Liver (tissue), 8 donors: ENCODE measurements at regions not wholly inside any gene's neighbourhood (a gene's known extent, or its start where the extent isn't known, plus 50 kb on each side); places are given as distances from the start of the nearest gene placed in this dataset.

Experiments
- DNase-seq: peaks from one replicate; pipeline ENCODE4 v3.0.0-alpha.2; 2017; ENCODE audit warnings: low spot score
- H3K27ac ChIP-seq, 2 donors: one replicate each; pipeline ENCODE4 v1.7.0; 2013; ENCODE audit warnings: inconsistent platforms in 2 of 2, low read length in 2 of 2, control low read depth in 1 of 2, low read depth in 1 of 2, mild to moderate bottlenecking in 1 of 2
- H3K27me3 ChIP-seq, 4 donors: one replicate each; pipeline versions ENCODE4 v1.6.1 to v1.7.0; 2013; ENCODE audit warnings: low read length in 3 of 4, inconsistent platforms in 1 of 4, mild to moderate bottlenecking in 1 of 4, moderate library complexity in 1 of 4; ENCODE audit not compliant: control insufficient read depth in 4 of 4, insufficient read depth in 4 of 4
- H3K36me3 ChIP-seq, 4 donors: one replicate each; pipeline versions ENCODE4 v1.6.1 to v1.7.0; 2013; ENCODE audit warnings: low read length in 3 of 4, mild to moderate bottlenecking in 3 of 4, low read depth in 1 of 4, moderate library complexity in 1 of 4; ENCODE audit not compliant: control insufficient read depth in 4 of 4, insufficient read depth in 3 of 4
- H3K4me1 ChIP-seq, 4 donors: one replicate each; pipeline versions ENCODE4 v1.6.1 to v1.7.0; 2013; ENCODE audit warnings: low read length in 3 of 4, mild to moderate bottlenecking in 3 of 4, moderate library complexity in 1 of 4; ENCODE audit not compliant: control insufficient read depth in 4 of 4, insufficient read depth in 4 of 4
- H3K4me3 ChIP-seq, 3 donors: one replicate each; pipeline versions ENCODE4 v1.6.1 to v1.7.0; 2013; ENCODE audit warnings: low read length in 3 of 3, control low read depth in 1 of 3, low read depth in 1 of 3, mild to moderate bottlenecking in 1 of 3
- H3K9ac ChIP-seq, 2 donors: one replicate each; pipeline ENCODE4 v1.7.0; 2013; ENCODE audit warnings: low read length in 2 of 2, mild to moderate bottlenecking in 2 of 2, moderate library complexity in 2 of 2, control low read depth in 1 of 2, low read depth in 1 of 2
- H3K9me3 ChIP-seq, 4 donors: one replicate each; pipeline versions ENCODE4 v1.6.1 to v1.7.0; 2013; ENCODE audit warnings: low read length in 3 of 4; ENCODE audit not compliant: control insufficient read depth in 4 of 4
- EGR1 ChIP-seq, 2 donors: IDR thresholded peaks; 2 replicates each; pipeline ENCODE4 v1.6.1; 2016 to 2018; ENCODE audit warnings: antibody characterized with exemption in 2 of 2, low read depth in 2 of 2
- FOXA1 ChIP-seq: IDR thresholded peaks from 2 replicates; pipeline ENCODE4 v1.6.1; 2016; ENCODE audit warnings: antibody characterized with exemption
- FOXA2 ChIP-seq: IDR thresholded peaks from 2 replicates; pipeline ENCODE4 v1.6.1; 2016; ENCODE audit warnings: antibody characterized with exemption
- GABPA ChIP-seq, 2 donors: IDR thresholded peaks in 1 of 2; conservative IDR thresholded peaks in 1 of 2; 2 replicates each; pipeline ENCODE4 v1.6.1; 2016; ENCODE audit warnings: antibody characterized with exemption in 2 of 2, mild to moderate bottlenecking in 1 of 2, moderate library complexity in 1 of 2
- HNF4A ChIP-seq, 2 donors: conservative IDR thresholded peaks; 2 replicates each; pipeline ENCODE4 v1.6.1; 2016; ENCODE audit warnings: antibody characterized with exemption in 2 of 2, mild to moderate bottlenecking in 2 of 2
- HNF4G ChIP-seq: IDR thresholded peaks from 2 replicates; pipeline ENCODE4 v1.6.1; 2016; ENCODE audit warnings: antibody characterized with exemption
- JUND ChIP-seq, 2 donors: IDR thresholded peaks; 2 replicates each; pipeline ENCODE4 v1.6.1; 2016; ENCODE audit warnings: antibody characterized with exemption in 2 of 2
- NR2F2 ChIP-seq: IDR thresholded peaks from 2 replicates; pipeline ENCODE4 v1.6.1; 2016; ENCODE audit warnings: antibody characterized with exemption
- RAD21 ChIP-seq, 2 donors: IDR thresholded peaks; 2 replicates each; pipeline ENCODE4 v1.6.1; 2016; ENCODE audit warnings: antibody characterized with exemption in 2 of 2, mild to moderate bottlenecking in 2 of 2
- RXRA ChIP-seq, 2 donors: IDR thresholded peaks; 2 replicates each; pipeline ENCODE4 v1.6.1; 2017 to 2018; ENCODE audit warnings: antibody characterized with exemption in 2 of 2, mild to moderate bottlenecking in 1 of 2
- SP1 ChIP-seq: IDR thresholded peaks from 2 replicates; pipeline ENCODE4 v1.6.1; 2018; ENCODE audit warnings: antibody characterized with exemption, mild to moderate bottlenecking
- TAF1 ChIP-seq: conservative IDR thresholded peaks from 2 replicates; pipeline ENCODE4 v1.6.1; 2016; ENCODE audit warnings: antibody characterized with exemption, mild to moderate bottlenecking
- WGBS: extraction: QIAGEN DNeasy Blood & Tissue Kit; methylation state at CpG from one replicate; pipeline ENCODE4 v1.1.7; 2013; 5-methylcytosine and 5-hydroxymethylcytosine counted together
- TF ChIP-seq, protein P1 (sequence below): fragments of 150-350 bp; IDR thresholded peaks from 2 replicates; pipeline ENCODE4 v1.5.1; 2017; ENCODE audit warnings: improper control_type of control experiment, low read depth, low read length; ENCODE audit not compliant: missing input control
- TF ChIP-seq, protein P2 (sequence below): IDR thresholded peaks from 2 replicates; pipeline ENCODE4 v1.6.1; 2016; ENCODE audit warnings: antibody characterized with exemption
- TF ChIP-seq, protein P3 (sequence below): IDR thresholded peaks from 2 replicates; pipeline ENCODE4 v1.6.1; 2016; ENCODE audit warnings: antibody characterized with exemption, mild to moderate bottlenecking
- TF ChIP-seq, protein P4 (sequence below): IDR thresholded peaks from 2 replicates; pipeline ENCODE4 v1.6.1; 2016; ENCODE audit warnings: antibody characterized with exemption
- donor health status: healthy.
- donor health status: healthy.
- donor health status: healthy.
- donor health status: healthy.
- donor health status: healthy.

DNA sequence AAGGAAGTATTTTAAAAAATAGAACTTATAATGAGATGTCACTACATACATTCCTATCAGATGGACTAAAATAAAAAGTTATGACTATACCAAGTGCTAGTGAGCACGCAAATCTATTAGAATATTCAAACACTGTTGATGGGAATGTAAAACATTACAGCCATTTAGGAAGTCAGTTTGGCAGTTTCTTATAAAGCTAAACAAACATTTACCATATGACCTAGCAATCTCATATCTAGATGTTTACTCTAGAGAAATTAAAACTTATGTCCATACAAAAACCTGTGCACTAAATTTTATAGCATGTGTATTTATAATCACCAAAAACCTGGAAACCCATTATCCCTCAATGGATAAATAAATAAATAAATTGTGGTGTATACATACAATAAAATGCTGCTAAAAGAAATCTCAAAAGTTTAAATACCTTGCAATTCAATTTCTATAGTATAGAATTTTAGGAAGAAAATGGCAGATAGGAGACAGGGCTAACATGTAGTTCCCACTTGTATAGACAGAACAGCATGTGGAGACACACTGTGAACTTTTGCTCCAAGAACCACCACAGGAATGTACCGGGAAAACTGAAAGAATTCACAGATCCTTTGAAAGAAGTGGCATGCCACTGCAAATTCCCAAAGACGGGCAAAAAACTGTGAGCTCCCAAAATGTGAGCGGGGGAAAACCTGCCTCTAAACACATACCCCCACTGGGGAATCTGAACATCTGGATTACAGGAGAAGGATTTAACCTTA is 174.6 kb upstream of the SPEF2 start (continued):
- TF ChIP-seq, protein P1, sequence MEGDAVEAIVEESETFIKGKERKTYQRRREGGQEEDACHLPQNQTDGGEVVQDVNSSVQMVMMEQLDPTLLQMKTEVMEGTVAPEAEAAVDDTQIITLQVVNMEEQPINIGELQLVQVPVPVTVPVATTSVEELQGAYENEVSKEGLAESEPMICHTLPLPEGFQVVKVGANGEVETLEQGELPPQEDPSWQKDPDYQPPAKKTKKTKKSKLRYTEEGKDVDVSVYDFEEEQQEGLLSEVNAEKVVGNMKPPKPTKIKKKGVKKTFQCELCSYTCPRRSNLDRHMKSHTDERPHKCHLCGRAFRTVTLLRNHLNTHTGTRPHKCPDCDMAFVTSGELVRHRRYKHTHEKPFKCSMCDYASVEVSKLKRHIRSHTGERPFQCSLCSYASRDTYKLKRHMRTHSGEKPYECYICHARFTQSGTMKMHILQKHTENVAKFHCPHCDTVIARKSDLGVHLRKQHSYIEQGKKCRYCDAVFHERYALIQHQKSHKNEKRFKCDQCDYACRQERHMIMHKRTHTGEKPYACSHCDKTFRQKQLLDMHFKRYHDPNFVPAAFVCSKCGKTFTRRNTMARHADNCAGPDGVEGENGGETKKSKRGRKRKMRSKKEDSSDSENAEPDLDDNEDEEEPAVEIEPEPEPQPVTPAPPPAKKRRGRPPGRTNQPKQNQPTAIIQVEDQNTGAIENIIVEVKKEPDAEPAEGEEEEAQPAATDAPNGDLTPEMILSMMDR, result no peak
- TF ChIP-seq HNF4A (conservative IDR thresholded peaks at IDR 0.05) (no peak), EGR1 (IDR thresholded peaks at IDR 0.05; ENCODE audit: low read depth in 2 of 2) (no peak), RXRA (IDR thresholded peaks at IDR 0.05) (no peak), RAD21 (IDR thresholded peaks at IDR 0.05) (no peak), TAF1 (no peak), GABPA (IDR thresholded peaks at IDR 0.05 in 1 of 2, conservative IDR thresholded peaks at IDR 0.05 in 1 of 2) (no peak), JUND (IDR thresholded peaks at IDR 0.05) (no peak), SP1 (no peak), HNF4G (no peak), FOXA1 (no peak), FOXA2 (no peak)

DNA sequence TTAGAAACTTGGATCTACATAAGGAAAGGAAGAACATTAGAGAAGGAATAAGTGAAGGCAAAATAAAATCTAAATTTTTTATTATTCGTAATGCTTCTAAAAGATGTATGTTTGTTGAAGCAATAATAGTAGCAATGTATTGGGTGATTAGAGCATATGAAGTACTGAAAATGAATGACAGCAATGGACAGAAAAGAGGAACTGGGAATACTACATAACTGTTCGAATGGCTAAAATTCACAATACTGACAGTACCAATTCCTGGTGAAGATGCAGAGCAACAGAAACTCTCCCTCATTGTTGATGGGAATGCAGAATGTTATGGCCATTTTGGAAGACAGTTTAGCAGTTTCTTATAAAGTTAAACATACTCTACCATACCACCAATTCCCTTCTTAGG is 177.3 kb upstream of the SPEF2 start:
- Histone ChIP-seq H3K4me1 (peaks cover 0 to 3% (median 0%) of the 10 kb centered on the region in 4 donors), H3K27ac (no peak overlapping the region), H3K4me3 (no peak overlapping the region), H3K9ac (no peak overlapping the region), H3K27me3 (no peaks in the 10 kb centered on the region), H3K9me3 (no peaks in the 10 kb centered on the region), H3K36me3 (no peaks in the 10 kb centered on the region)
- no peak for DNase-seq
- WGBS, result 77% methylated on average over 2 of the region's 2 CpGs
- no peak for TF ChIP-seq HNF4G
- no peak for TF ChIP-seq FOXA2
- TF ChIP-seq FOXA1, result no peak
- TF ChIP-seq, protein P2, sequence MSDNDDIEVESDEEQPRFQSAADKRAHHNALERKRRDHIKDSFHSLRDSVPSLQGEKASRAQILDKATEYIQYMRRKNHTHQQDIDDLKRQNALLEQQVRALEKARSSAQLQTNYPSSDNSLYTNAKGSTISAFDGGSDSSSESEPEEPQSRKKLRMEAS, result no peak
- TF ChIP-seq, protein P1, result no peak
- no peak for TF ChIP-seq NR2F2
- no peak for TF ChIP-seq SP1
- TF ChIP-seq, protein P3, sequence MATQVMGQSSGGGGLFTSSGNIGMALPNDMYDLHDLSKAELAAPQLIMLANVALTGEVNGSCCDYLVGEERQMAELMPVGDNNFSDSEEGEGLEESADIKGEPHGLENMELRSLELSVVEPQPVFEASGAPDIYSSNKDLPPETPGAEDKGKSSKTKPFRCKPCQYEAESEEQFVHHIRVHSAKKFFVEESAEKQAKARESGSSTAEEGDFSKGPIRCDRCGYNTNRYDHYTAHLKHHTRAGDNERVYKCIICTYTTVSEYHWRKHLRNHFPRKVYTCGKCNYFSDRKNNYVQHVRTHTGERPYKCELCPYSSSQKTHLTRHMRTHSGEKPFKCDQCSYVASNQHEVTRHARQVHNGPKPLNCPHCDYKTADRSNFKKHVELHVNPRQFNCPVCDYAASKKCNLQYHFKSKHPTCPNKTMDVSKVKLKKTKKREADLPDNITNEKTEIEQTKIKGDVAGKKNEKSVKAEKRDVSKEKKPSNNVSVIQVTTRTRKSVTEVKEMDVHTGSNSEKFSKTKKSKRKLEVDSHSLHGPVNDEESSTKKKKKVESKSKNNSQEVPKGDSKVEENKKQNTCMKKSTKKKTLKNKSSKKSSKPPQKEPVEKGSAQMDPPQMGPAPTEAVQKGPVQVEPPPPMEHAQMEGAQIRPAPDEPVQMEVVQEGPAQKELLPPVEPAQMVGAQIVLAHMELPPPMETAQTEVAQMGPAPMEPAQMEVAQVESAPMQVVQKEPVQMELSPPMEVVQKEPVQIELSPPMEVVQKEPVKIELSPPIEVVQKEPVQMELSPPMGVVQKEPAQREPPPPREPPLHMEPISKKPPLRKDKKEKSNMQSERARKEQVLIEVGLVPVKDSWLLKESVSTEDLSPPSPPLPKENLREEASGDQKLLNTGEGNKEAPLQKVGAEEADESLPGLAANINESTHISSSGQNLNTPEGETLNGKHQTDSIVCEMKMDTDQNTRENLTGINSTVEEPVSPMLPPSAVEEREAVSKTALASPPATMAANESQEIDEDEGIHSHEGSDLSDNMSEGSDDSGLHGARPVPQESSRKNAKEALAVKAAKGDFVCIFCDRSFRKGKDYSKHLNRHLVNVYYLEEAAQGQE, result no peak
- TF ChIP-seq, protein P4, sequence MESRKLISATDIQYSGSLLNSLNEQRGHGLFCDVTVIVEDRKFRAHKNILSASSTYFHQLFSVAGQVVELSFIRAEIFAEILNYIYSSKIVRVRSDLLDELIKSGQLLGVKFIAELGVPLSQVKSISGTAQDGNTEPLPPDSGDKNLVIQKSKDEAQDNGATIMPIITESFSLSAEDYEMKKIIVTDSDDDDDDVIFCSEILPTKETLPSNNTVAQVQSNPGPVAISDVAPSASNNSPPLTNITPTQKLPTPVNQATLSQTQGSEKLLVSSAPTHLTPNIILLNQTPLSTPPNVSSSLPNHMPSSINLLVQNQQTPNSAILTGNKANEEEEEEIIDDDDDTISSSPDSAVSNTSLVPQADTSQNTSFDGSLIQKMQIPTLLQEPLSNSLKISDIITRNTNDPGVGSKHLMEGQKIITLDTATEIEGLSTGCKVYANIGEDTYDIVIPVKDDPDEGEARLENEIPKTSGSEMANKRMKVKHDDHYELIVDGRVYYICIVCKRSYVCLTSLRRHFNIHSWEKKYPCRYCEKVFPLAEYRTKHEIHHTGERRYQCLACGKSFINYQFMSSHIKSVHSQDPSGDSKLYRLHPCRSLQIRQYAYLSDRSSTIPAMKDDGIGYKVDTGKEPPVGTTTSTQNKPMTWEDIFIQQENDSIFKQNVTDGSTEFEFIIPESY, result no peak
- no peak for TF ChIP-seq HNF4A (conservative IDR thresholded peaks at IDR 0.05)
- no peak for TF ChIP-seq GABPA (IDR thresholded peaks at IDR 0.05 in 1 of 2, conservative IDR thresholded peaks at IDR 0.05 in 1 of 2)
- no peak for TF ChIP-seq RAD21 (IDR thresholded peaks at IDR 0.05)
